ENCODE measurements at regions not wholly inside any gene's neighbourhood (a gene's known extent, or its start where the extent isn't known, plus 50 kb on each side); places are given as distances from the start of the nearest gene placed in this dataset.
"Not testable (repeated sequence)": the region's sequence is repeated elsewhere in the genome, so short reads cannot be mapped to it uniquely, and the experiment has no call there.

DNA sequence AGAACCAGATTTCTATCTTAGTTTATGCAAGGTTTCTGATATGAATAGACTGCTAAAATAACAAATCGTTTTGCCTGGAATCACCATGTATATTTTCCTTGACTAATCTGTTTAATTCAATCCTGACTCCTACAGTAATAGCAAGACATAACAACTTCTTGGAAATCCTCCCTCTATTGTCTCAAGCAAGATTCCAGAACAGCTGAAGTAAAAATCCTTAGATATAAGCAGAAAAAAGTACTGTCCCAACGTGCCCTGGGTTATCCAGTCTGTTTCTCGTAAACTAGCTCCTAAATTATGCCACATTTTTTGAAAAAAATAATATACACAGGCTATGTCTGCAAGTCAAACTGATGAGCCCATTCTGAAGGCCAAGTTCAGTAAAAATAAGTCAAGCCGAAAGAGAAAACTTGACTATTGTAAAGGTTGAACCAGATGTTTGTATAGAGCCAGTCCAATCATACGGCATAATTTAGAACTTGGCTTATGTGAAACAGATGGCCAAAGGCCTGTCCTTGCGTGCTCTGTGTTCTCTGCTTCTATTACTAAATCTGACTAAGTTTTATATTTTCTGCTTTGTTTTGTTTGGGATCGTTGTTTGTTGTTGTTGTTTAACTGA is 341.6 kb upstream of the NRSN1 start:
- H3K27ac ChIP-seq (replicated peaks) = peak overlapping the region; percentile 21
- H3K36me3 ChIP-seq = no peaks in the 10 kb centered on the region
- H3K27me3 ChIP-seq (ENCODE audit: low read depth) = no peaks in the 10 kb centered on the region
- no peaks in the 10 kb centered on the region for H3K4me1 ChIP-seq
- TF ChIP-seq, protein P1, sequence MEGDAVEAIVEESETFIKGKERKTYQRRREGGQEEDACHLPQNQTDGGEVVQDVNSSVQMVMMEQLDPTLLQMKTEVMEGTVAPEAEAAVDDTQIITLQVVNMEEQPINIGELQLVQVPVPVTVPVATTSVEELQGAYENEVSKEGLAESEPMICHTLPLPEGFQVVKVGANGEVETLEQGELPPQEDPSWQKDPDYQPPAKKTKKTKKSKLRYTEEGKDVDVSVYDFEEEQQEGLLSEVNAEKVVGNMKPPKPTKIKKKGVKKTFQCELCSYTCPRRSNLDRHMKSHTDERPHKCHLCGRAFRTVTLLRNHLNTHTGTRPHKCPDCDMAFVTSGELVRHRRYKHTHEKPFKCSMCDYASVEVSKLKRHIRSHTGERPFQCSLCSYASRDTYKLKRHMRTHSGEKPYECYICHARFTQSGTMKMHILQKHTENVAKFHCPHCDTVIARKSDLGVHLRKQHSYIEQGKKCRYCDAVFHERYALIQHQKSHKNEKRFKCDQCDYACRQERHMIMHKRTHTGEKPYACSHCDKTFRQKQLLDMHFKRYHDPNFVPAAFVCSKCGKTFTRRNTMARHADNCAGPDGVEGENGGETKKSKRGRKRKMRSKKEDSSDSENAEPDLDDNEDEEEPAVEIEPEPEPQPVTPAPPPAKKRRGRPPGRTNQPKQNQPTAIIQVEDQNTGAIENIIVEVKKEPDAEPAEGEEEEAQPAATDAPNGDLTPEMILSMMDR (IDR thresholded peaks at IDR 0.05; ENCODE audit: borderline replicate concordance) = no peak
- H3K9me3 ChIP-seq (replicated peaks) = no peaks in the 10 kb centered on the region
- intact Hi-C loops (cut with micrococcal nuclease) = no loop called here
- H3K4me3 ChIP-seq = no peak overlapping the region
- DNase-seq = no peak

GRCh38 chr6:23790756-23791155 is 335.3 kb upstream of the NRSN1 start:
- TF ChIP-seq, protein P1 (IDR thresholded peaks at IDR 0.05; ENCODE audit: borderline replicate concordance) = no peak
- intact Hi-C loops (cut with micrococcal nuclease) = no loop called here
- H3K36me3 ChIP-seq = no peaks in the 10 kb centered on the region
- H3K9me3 ChIP-seq (replicated peaks) = no peaks in the 10 kb centered on the region
- H3K4me3 ChIP-seq = no peak overlapping the region
- no peak overlapping the region for H3K27ac ChIP-seq (replicated peaks)
- no peak for DNase-seq
- no peaks in the 10 kb centered on the region for H3K4me1 ChIP-seq
- H3K27me3 ChIP-seq (ENCODE audit: low read depth) = no peaks in the 10 kb centered on the region

- no peaks in the 10 kb centered on the region for H3K4me1 ChIP-seq
- H3K4me3 ChIP-seq = no peak overlapping the region
- H3K9me3 ChIP-seq (replicated peaks) = no peaks in the 10 kb centered on the region
- no peaks in the 10 kb centered on the region for H3K27me3 ChIP-seq (ENCODE audit: low read depth)
- no peak overlapping the region for H3K27ac ChIP-seq (replicated peaks)
- DNase-seq = no peak
- H3K36me3 ChIP-seq = no peaks in the 10 kb centered on the region
- TF ChIP-seq, protein P1 (IDR thresholded peaks at IDR 0.05; ENCODE audit: borderline replicate concordance) = no peak
- intact Hi-C loops (cut with micrococcal nuclease) = no loop called here
Observed at GRCh38 chr6:23797041-23797440, 329.0 kb upstream of the NRSN1 start.

- H3K4me3 ChIP-seq; H3K36me3 ChIP-seq; intact Hi-C loops (cut with micrococcal nuclease); H3K4me1 ChIP-seq; H3K27ac ChIP-seq (replicated peaks); H3K27me3 ChIP-seq (ENCODE audit: low read depth); DNase-seq: not testable (repeated sequence)
- peaks cover 13% of the 10 kb centered on the region for H3K9me3 ChIP-seq (replicated peaks)
Observed at GRCh38 chr6:23804289-23804688, 321.7 kb upstream of the NRSN1 start.

GRCh38 chr6:23821141-23821540 is 304.9 kb upstream of the NRSN1 start:
- peaks cover 14% of the 10 kb centered on the region for H3K9me3 ChIP-seq (replicated peaks)
- DNase-seq; H3K27me3 ChIP-seq (ENCODE audit: low read depth); H3K36me3 ChIP-seq; intact Hi-C loops (cut with micrococcal nuclease); H3K4me3 ChIP-seq; H3K27ac ChIP-seq (replicated peaks); H3K4me1 ChIP-seq: not testable (repeated sequence)

DNA sequence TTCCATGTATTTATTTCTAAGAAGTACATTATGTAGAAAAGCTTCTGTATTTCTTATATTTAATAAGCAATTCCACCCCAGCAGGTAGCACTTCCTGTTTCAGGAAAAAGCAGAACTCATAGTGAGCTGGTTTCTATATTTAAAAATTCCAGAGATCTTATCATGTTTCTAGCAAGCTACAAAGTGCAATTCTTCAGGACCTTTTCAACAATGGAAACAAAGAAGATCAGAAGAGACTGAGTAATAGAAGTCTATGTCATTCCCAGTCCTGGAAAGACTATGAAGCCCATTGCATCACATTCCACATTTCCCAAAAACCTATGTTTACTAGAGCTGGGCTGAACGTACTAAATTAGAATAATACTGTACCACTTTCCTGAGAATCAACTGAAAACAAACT is 302.6 kb upstream of the NRSN1 start:
- no peaks in the 10 kb centered on the region for H3K27me3 ChIP-seq (ENCODE audit: low read depth)
- no peaks in the 10 kb centered on the region for H3K36me3 ChIP-seq
- no peak overlapping the region for H3K27ac ChIP-seq (replicated peaks)
- peaks cover 10% of the 10 kb centered on the region for H3K9me3 ChIP-seq (replicated peaks)
- TF ChIP-seq, protein P1 (IDR thresholded peaks at IDR 0.05; ENCODE audit: borderline replicate concordance) = no peak
- no peak overlapping the region for H3K4me3 ChIP-seq
- H3K4me1 ChIP-seq = no peaks in the 10 kb centered on the region
- intact Hi-C loops (cut with micrococcal nuclease) = no loop called here
- DNase-seq = no peak

Data from left ventricle myocardium inferior (tissue), 1 donor.